Kidney (tissue), 13 donors: ENCODE measurements at regions not wholly inside any gene's neighbourhood (a gene's known extent, or its start where the extent isn't known, plus 50 kb on each side); places are given as distances from the start of the nearest gene placed in this dataset.

Experiments used
- DNase-seq, 5 donors: peaks; one replicate each; pipeline ENCODE4 v3.0.0-alpha.2; 2013 to 2020
- FAIRE-seq: peaks from 2 replicates; lab custom pipeline; 2012; peaks lifted over from hg19 to GRCh38; lab: Jason Lieb, UNC
- H3K27ac ChIP-seq, 2 donors: one replicate each; pipeline ENCODE4 v1.7.0; 2013; ENCODE audit warnings: low read depth in 2 of 2, low read length in 2 of 2, inconsistent platforms in 1 of 2
- H3K27me3 ChIP-seq: one replicate; pipeline ENCODE4 v1.7.1; 2013; ENCODE audit warnings: low read length, inconsistent platforms; ENCODE audit not compliant: control insufficient read depth, insufficient read depth
- H3K36me3 ChIP-seq, 3 donors: one replicate each; pipeline versions ENCODE4 v1.7.0 to v1.7.1; 2013; ENCODE audit warnings: low read length in 3 of 3, control low read depth in 1 of 3, inconsistent platforms in 1 of 3; ENCODE audit not compliant: insufficient read depth in 3 of 3, control insufficient read depth in 2 of 3
- H3K4me1 ChIP-seq, 3 donors: one replicate each; pipeline versions ENCODE4 v1.7.0 to v1.7.1; 2013; ENCODE audit warnings: low read length in 3 of 3, inconsistent platforms in 1 of 3, low read depth in 1 of 3; ENCODE audit not compliant: control insufficient read depth in 2 of 3, insufficient read depth in 2 of 3
- H3K4me3 ChIP-seq, 3 donors: one replicate each; pipeline versions ENCODE4 v1.7.0 to v1.8.1; 2013; ENCODE audit warnings: low read length in 3 of 3, control low read depth in 1 of 3, inconsistent platforms in 1 of 3
- H3K9ac ChIP-seq, 3 donors: one replicate each; pipeline versions ENCODE4 v1.7.0 to v1.7.1; 2013; ENCODE audit warnings: low read length in 3 of 3, control low read depth in 1 of 3, inconsistent platforms in 1 of 3
- H3K9me3 ChIP-seq, 3 donors: one replicate each; pipeline versions ENCODE4 v1.7.0 to v1.7.1; 2013; ENCODE audit warnings: low read length in 3 of 3, control low read depth in 1 of 3, inconsistent platforms in 1 of 3; ENCODE audit not compliant: control insufficient read depth in 2 of 3, insufficient read depth in 1 of 3
- intact Hi-C: fragments of 100-400 bp; cut with DNase I; formaldehyde crosslinking; loops from one replicate; pipeline ENCODE4 v1.11.1; 2022
- TF ChIP-seq, protein P1 (sequence below): IDR thresholded peaks from 3 replicates; pipeline ENCODE4 v1.5.1; 2012; ENCODE audit warnings: mild to moderate bottlenecking, moderate library complexity, borderline replicate concordance; ENCODE audit not compliant: insufficient read depth; ENCODE audit errors: extremely low read depth
- donor health status: control.
- donor health status: control.
- donor health status: control.
- donor health status: control.
- donor health status: control.
- donor health status: DM: yes; HTN: yes; CAD: no.
- donor health status: Normal renal cell carcinoma (clear cell type).

DNA sequence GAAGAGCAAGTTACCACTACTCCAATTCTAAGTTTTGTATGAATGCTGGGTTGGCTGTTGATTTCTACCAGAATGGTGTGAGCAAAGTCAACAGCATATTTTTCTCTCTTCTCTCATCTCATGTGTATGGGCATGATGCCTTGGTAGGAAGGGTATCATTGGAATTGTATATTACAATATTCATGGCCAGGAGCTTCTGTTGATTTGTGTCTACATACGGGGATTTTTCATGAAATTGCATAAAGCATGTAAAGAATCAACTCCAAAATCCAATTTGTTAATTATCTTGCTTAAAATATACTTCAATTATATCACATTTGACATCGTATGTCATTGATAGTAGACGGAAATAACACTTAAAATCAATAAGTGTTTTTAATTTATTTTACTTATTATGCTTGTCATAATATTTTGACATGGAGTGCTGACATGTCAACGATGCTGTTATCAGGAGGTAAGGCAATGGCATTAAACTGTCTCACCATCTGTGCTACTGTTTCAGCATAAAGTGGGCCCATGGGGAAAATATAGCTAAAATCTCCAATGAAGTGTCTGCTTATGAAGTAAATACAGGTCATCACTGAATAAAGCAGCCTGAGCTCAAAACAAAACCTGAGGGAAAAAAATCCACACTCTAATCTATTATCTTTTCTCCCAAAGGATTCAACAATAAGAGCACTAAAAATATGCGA lies 142.2 kb upstream of the NBPF11 start:
- H3K4me3 ChIP-seq = no peak overlapping the region
- intact Hi-C loops = no loop called here
- TF ChIP-seq, protein P1, sequence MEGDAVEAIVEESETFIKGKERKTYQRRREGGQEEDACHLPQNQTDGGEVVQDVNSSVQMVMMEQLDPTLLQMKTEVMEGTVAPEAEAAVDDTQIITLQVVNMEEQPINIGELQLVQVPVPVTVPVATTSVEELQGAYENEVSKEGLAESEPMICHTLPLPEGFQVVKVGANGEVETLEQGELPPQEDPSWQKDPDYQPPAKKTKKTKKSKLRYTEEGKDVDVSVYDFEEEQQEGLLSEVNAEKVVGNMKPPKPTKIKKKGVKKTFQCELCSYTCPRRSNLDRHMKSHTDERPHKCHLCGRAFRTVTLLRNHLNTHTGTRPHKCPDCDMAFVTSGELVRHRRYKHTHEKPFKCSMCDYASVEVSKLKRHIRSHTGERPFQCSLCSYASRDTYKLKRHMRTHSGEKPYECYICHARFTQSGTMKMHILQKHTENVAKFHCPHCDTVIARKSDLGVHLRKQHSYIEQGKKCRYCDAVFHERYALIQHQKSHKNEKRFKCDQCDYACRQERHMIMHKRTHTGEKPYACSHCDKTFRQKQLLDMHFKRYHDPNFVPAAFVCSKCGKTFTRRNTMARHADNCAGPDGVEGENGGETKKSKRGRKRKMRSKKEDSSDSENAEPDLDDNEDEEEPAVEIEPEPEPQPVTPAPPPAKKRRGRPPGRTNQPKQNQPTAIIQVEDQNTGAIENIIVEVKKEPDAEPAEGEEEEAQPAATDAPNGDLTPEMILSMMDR = no peak

DNA sequence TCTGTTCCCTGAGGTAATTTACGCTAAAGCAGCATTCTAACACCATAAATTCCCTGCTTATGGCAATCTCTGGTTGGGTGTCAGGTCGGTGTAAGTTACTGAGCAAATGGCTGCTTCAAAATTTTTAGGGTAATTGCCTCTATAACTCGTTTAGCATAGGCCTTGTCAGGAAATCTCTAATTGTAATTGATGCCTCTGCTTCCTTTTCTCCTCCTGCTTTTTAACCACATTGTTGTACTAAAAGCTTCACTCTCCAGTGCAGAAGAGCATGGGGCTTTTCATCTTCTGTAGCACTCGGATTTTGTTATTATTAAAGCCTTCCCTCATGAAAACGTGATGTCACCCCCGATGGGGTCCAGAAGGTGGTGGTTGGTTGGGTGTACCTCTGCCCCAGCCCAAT lies 141.6 kb upstream of the NBPF11 start:
- no peak overlapping the region for H3K4me3 ChIP-seq
- FAIRE-seq (no peak), DNase-seq (peak in 1 of 5 donors; percentile 19)
- no peaks in the 10 kb centered on the region for H3K9me3 ChIP-seq
- no peak overlapping the region for H3K27ac ChIP-seq
- intact Hi-C loops = no loop called here
- no peaks in the 10 kb centered on the region for H3K27me3 ChIP-seq
- TF ChIP-seq, protein P1 = no peak
- no peak overlapping the region for H3K9ac ChIP-seq
- no peaks in the 10 kb centered on the region for H3K4me1 ChIP-seq
- no peaks in the 10 kb centered on the region for H3K36me3 ChIP-seq

More for the DNA sequence above, 142.2 kb upstream of the NBPF11 start:
- Histone ChIP-seq H3K27me3 (no peaks in the 10 kb centered on the region), H3K9ac (no peak overlapping the region), H3K9me3 (no peaks in the 10 kb centered on the region), H3K27ac (no peak overlapping the region), H3K36me3 (no peaks in the 10 kb centered on the region), H3K4me1 (no peaks in the 10 kb centered on the region)
- FAIRE-seq (no peak), DNase-seq (no peak)

DNA sequence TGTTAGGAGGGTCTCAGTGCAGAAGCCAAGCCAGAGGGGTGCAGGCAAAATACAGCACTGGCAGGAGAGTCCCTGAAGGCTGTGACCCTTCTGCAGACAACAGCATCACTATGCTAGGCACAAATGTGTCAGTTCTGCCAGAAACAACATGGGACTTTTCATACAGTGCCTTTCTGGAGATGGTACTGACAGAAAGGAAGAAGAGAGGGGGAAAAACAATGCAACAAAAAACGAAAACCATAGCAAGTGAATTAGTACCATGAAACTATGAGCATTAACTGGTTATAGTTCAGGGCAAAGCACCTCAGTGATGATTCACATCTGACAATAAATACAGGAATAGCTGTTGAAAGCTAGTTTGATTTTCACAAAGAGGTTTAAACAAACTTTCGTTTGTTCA lies 140.8 kb upstream of the NBPF11 start:
- TF ChIP-seq, protein P1 = no peak
- Histone ChIP-seq H3K27ac (no peak overlapping the region), H3K4me3 (no peak overlapping the region), H3K4me1 (no peaks in the 10 kb centered on the region), H3K36me3 (no peaks in the 10 kb centered on the region), H3K9me3 (no peaks in the 10 kb centered on the region), H3K9ac (no peak overlapping the region), H3K27me3 (no peaks in the 10 kb centered on the region)
- no peak for FAIRE-seq
- intact Hi-C loops = no loop called here
- no peak for DNase-seq

DNA sequence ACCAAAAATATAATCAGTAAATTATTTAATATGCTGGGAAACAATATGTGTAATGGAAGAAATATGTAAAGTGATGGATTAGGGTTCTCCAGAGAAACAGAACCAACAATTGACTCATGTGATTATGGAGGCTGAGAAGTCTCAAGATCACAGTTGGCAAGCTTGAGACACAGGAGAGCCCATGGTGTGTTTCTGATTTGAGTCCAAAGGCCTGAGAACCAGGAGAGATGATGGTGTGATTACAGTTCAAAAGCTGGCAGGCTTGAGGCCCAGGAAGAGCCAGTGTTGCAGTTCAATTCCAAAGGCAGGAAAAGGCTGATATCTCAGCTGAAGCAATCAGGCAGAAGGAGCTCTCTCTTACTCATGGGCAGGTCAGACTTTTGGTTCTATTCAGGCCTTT lies 138.8 kb upstream of the NBPF11 start:
- DNase-seq (no peak), FAIRE-seq (no peak)
- H3K4me1 ChIP-seq = no peaks in the 10 kb centered on the region
- TF ChIP-seq, protein P1 = no peak
- H3K9ac ChIP-seq = no peak overlapping the region
- H3K27ac ChIP-seq = no peak overlapping the region
- no peak overlapping the region for H3K4me3 ChIP-seq
- H3K36me3 ChIP-seq = no peaks in the 10 kb centered on the region
- H3K9me3 ChIP-seq = no peaks in the 10 kb centered on the region
- H3K27me3 ChIP-seq = no peaks in the 10 kb centered on the region
- intact Hi-C loops = no loop called here
